ENCODE measurements at regions not wholly inside any gene's neighbourhood (a gene's known extent, or its start where the extent isn't known, plus 50 kb on each side); places are given as distances from the start of the nearest gene placed in this dataset.

- TF ChIP-seq CTCF (IDR thresholded peaks at IDR 0.05; ENCODE audit: insufficient read depth, low read length, poor library complexity, severe bottlenecking) (no peak), EZH2phosphoT487 (conservative IDR thresholded peaks at IDR 0.05; ENCODE audit: low read length) (no peak)
These were observed 286.5 kb downstream of the ICOS start for GRCh38 chr2:204223046-204223445.
